ENCODE measurements at regions not wholly inside any gene's neighbourhood (a gene's known extent, or its start where the extent isn't known, plus 50 kb on each side); places are given as distances from the start of the nearest gene placed in this dataset.

DNA sequence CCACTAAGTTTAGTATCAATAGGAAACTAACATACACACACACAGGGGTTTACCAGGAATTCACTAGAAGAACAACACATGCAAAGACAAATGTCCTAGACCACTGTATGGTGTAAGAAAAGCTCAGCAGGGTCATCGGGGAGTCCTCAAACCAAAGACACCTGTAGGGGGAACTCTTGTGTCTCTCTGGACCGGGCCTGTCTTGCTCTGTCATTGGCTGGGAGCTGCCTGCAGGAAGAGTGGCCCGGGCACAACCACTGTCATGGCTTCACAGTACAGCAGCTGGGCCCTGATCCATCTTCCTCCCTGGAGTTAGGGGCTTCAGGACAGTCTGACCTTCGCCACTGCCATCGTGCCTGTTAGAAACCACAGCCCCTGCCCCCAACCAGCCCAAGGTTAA is 263.6 kb upstream of the DYNLRB2 start:
- no peak overlapping the region for H3K4me3 ChIP-seq (replicated peaks; ENCODE audit: low read depth, low read length)
- TF ChIP-seq, protein P1, sequence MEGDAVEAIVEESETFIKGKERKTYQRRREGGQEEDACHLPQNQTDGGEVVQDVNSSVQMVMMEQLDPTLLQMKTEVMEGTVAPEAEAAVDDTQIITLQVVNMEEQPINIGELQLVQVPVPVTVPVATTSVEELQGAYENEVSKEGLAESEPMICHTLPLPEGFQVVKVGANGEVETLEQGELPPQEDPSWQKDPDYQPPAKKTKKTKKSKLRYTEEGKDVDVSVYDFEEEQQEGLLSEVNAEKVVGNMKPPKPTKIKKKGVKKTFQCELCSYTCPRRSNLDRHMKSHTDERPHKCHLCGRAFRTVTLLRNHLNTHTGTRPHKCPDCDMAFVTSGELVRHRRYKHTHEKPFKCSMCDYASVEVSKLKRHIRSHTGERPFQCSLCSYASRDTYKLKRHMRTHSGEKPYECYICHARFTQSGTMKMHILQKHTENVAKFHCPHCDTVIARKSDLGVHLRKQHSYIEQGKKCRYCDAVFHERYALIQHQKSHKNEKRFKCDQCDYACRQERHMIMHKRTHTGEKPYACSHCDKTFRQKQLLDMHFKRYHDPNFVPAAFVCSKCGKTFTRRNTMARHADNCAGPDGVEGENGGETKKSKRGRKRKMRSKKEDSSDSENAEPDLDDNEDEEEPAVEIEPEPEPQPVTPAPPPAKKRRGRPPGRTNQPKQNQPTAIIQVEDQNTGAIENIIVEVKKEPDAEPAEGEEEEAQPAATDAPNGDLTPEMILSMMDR (IDR thresholded peaks at IDR 0.05; ENCODE audit: low read length, missing control alignments), result no peak
- DNase-seq (ENCODE audit: low read depth), result no peak

DNA sequence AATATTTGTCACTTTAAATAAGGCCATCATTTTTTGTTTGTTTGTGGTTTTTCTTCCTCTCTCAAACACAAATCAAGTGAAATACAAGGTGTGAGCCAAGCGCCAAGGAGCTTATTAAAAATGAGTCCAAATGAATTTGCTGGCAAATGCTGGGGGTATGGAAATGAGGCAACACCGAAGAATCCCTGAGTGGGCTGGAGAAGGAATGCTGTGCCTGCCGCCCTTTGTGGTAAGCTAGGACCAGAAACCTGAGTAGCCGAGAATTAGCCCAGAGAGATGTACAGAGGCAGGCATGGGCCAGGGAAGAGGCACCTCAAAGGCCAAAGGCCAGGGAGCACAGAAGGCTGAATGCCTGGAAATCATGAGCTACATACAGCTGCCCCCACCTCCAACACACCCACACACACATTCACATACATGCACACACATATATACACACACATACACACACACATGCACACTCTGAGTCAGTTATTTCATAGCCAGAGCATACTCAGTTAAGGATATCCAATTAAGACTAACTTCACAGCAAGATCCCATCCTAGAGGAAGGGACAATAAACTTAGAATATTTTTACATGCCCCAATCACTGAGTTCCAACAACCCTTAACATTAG is 266.1 kb upstream of the DYNLRB2 start:
- TF ChIP-seq, protein P1 (IDR thresholded peaks at IDR 0.05; ENCODE audit: low read length, missing control alignments), result no peak
- H3K4me3 ChIP-seq (replicated peaks; ENCODE audit: low read depth, low read length), result no peak overlapping the region
- DNase-seq (ENCODE audit: low read depth), result no peak

DNA sequence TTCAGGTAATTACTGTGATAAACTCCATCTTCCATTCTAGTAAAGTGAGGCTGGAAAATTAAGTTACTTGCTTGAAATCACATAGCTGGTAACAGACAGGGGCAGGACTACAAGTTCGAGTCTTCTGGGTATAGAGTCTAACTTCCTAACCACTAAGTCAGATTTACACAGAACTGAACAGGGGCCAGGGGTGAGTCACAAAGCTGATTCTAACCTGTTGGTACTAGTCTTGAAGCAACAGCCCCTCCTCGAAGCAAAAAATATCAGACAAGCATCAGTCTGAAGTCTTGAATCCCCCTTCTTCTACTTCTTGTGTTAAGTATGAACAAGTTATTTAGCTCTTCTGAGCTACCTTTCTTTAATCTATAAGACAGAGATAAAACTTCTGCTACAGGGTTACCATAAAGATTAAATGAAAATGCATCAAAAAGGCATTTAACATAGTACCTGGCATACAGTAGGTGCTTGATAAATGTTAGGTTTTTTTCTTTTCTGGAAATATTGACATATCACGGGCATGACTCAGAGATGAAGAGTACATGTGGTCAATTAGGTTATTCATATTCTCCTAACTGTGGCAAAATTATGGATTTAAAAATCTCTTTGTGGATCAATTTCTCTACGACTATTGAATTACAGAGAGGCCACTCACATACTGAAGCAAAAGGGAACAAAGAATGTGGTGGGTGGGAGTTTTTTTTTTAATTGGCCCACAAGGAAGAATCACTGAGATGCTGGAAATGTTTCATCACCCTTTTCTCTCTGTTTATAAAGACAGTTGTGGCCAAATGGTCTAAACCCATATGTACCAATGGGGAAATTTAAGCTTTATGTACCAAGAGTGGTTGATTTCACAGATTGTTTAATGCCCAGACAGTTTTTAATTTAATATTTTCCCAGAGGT is 266.9 kb upstream of the DYNLRB2 start:
- TF ChIP-seq, protein P1 (IDR thresholded peaks at IDR 0.05; ENCODE audit: low read length, missing control alignments), result no peak
- H3K4me3 ChIP-seq (replicated peaks; ENCODE audit: low read depth, low read length), result no peak overlapping the region

DNA sequence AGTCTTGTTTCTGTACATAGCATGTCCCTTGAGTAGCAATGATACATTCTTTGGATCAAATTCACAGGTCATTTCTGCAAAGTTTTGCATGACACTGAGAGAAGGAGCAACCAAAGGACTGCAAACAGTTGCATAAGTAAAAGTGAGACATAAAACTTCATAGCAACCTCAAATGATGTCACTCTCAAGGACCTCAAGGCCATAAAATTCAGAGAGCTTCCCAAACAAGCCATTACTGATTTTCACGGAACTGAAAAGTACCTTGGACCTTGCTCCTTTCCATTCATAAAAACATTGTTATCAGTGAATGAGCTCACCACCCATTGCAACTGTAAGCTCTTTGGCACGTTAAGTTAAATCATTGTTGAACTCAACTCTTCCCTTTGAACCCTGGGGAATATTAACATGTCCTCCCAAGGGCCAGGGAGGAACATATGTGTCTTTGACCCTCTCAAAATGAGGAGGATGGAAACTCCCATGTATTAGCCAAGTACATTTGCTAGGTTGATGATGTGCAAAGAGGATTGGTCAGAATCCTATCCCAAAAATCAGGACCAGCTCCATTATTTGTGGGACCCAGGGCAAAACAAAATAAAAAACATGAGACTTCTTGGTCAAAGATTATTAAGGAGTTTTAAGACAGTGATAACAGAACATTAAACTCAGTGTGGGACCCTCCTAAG is 275.0 kb upstream of the DYNLRB2 start:
- DNase-seq (ENCODE audit: low read depth), result no peak
- no peak overlapping the region for H3K4me3 ChIP-seq (replicated peaks; ENCODE audit: low read depth, low read length)
- TF ChIP-seq, protein P1 (IDR thresholded peaks at IDR 0.05; ENCODE audit: low read length, missing control alignments), result no peak

More for the DNA sequence above, 266.9 kb upstream of the DYNLRB2 start:
- no peak for DNase-seq (ENCODE audit: low read depth)

DNA sequence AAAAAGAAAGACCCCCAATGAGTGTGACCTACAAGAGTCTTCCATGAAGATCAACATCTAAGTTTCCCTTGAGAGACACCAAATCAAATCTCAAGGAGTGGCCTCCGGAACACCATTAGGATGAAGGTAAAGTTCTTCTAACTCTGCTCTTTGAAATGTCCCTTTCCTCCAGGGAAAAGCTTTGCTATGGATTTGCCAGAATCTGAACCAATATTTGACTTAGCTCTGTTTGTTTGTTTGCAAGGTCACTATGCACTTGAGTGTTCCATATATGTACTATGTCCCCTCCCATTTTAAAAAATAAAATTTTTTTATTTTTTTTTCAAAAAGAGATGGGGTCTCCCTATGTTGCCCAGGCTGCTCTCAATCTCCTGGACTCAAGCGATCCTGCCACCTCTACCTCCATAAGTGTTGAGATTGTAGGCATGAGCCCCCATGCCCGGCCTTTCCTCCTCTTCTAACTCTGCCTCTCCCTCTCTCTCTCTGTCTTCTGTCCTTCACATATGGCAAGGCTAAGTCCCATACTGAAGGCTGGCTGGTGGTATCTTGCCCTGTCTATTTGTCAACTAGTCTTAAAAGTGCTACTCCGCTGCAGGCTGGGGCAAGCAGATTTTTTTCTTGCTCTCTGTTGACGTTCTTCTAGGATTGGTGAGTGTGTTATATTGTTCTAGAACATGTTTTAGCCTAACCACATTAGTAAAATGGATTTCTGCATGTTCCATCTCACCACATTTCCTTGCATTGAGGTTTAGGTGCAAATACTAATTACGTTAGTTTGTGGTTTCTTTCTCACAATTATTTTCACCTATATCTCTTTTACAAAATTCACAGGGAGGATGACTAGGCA is 276.7 kb upstream of the DYNLRB2 start:
- TF ChIP-seq, protein P1 (IDR thresholded peaks at IDR 0.05; ENCODE audit: low read length, missing control alignments), result no peak
- DNase-seq (ENCODE audit: low read depth), result no peak

DNA sequence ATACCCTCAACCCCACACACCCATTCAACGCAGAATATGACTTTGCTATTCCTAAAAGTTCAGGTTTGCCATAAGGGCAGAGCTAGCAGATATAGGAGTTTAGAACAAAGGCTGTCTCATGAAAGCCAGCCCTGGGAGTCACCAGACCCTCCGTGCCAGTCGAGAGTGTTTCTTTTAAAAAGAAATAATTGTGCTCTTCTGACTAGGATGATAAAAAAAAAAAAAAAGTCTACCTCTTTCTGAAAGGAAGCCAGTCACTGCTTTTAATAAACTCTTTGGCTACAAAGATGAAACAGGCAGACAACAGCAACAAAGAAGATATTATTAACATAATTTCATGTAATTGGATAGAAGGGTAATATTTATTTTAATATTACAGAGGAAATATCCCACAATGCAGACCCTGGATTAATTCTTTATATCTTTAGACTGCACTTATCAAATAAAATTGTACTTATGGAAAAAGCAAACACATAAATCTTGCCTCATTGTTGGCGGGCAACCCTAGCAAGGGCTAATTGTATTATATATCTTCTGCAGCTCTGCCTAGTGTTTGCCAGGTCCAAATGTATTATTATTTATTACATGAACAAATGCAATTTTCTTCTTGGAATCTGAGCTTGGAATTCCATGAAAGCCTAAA is 277.5 kb upstream of the DYNLRB2 start:
- H3K4me3 ChIP-seq (replicated peaks; ENCODE audit: low read depth, low read length), result no peak overlapping the region
- DNase-seq (ENCODE audit: low read depth), result no peak
- TF ChIP-seq, protein P1 (IDR thresholded peaks at IDR 0.05; ENCODE audit: low read length, missing control alignments), result no peak

More for the DNA sequence above, 276.7 kb upstream of the DYNLRB2 start:
- H3K4me3 ChIP-seq (replicated peaks; ENCODE audit: low read depth, low read length), result no peak overlapping the region
